NCI-H2029 treated with DMSO at 0.1 percent for 48 hours (cell line): ENCODE measurements at regions not wholly inside any gene's neighbourhood (a gene's known extent, or its start where the extent isn't known, plus 50 kb on each side); places are given as distances from the start of the nearest gene placed in this dataset.

Experiments
- DNase-seq: peaks from one replicate; lab custom pipeline; 2025; lab: John Stamatoyannopoulos, UW

- no peak for DNase-seq
These were observed 160.6 kb upstream of the C21orf91 start for GRCh38 chr21:17979763-17980162.

GRCh38 chr21:17978895-17979294 is 159.7 kb upstream of the C21orf91 start:
- no peak for DNase-seq

GRCh38 chr21:17976691-17977090 is 157.5 kb upstream of the C21orf91 start:
- DNase-seq, result no peak

GRCh38 chr21:17976139-17976538 is 157.0 kb upstream of the C21orf91 start:
- no peak for DNase-seq

GRCh38 chr21:17967319-17967718 is 148.2 kb upstream of the C21orf91 start:
- no peak for DNase-seq

GRCh38 chr21:17964716-17965115 is 145.6 kb upstream of the C21orf91 start:
- no peak for DNase-seq

- DNase-seq, result no peak
These were observed 145.0 kb upstream of the C21orf91 start for GRCh38 chr21:17964199-17964598.

- DNase-seq, result no peak
These were observed 131.4 kb upstream of the C21orf91 start for GRCh38 chr21:17950591-17950990.

- DNase-seq, result no peak
These were observed 130.3 kb upstream of the C21orf91 start for GRCh38 chr21:17949421-17949820.

GRCh38 chr21:17947531-17947930 is 128.4 kb upstream of the C21orf91 start:
- DNase-seq, result no peak

GRCh38 chr21:17931080-17931479 is 111.9 kb upstream of the C21orf91 start:
- no peak for DNase-seq

GRCh38 chr21:17930093-17930492 is 110.9 kb upstream of the C21orf91 start:
- DNase-seq, result no peak

GRCh38 chr21:17929510-17929909 is 110.4 kb upstream of the C21orf91 start:
- DNase-seq, result no peak

GRCh38 chr21:17925899-17926298 is 106.7 kb upstream of the C21orf91 start:
- DNase-seq, result no peak

GRCh38 chr21:17925000-17925610 is 105.9 kb upstream of the C21orf91 start:
- DNase-seq, result peak; percentile 34

- no peak for DNase-seq
These were observed 102.7 kb upstream of the C21orf91 start for GRCh38 chr21:17921579-17922530.

GRCh38 chr21:17915976-17916375 is 96.8 kb upstream of the C21orf91 start:
- DNase-seq, result no peak

GRCh38 chr21:17911628-17912027 is 92.5 kb upstream of the C21orf91 start:
- no peak for DNase-seq

GRCh38 chr21:17903929-17904639 is 84.9 kb upstream of the C21orf91 start:
- no peak for DNase-seq

- no peak for DNase-seq
These were observed 84.1 kb upstream of the C21orf91 start for GRCh38 chr21:17903029-17903806.

- no peak for DNase-seq
These were observed 82.4 kb upstream of the C21orf91 start for GRCh38 chr21:17901458-17902079.
